NB4 (cell line): ENCODE measurements at regions not wholly inside any gene's neighbourhood (a gene's known extent, or its start where the extent isn't known, plus 50 kb on each side); places are given as distances from the start of the nearest gene placed in this dataset.

ENCODE experiments used
- DNase-seq: peaks from one replicate; pipeline ENCODE4 v3.0.0; 2010; ENCODE audit warnings: low read depth
- H3K4me3 ChIP-seq: one replicate; pipeline ENCODE4 v1.5.1; 2011; ENCODE audit warnings: mild to moderate bottlenecking, low read depth, low read length, moderate library complexity
- MYC ChIP-seq: IDR thresholded peaks from 2 replicates; pipeline ENCODE4 v1.6.1; 2011; ENCODE audit warnings: low read depth, low read length
- POLR2A ChIP-seq: IDR thresholded peaks from 2 replicates; pipeline ENCODE4 v1.6.1; 2011; ENCODE audit warnings: mild to moderate bottlenecking; ENCODE audit not compliant: insufficient read length; ENCODE audit errors: extremely low read depth
- TF ChIP-seq, protein P1 (sequence below): IDR thresholded peaks from 2 replicates; pipeline ENCODE4 v1.6.1; 2011; ENCODE audit warnings: low read depth, low read length
- TF ChIP-seq, protein P2 (sequence below): IDR thresholded peaks from one replicate; pipeline ENCODE4 v1.5.1; 2012; ENCODE audit warnings: low read depth, low read length

DNA sequence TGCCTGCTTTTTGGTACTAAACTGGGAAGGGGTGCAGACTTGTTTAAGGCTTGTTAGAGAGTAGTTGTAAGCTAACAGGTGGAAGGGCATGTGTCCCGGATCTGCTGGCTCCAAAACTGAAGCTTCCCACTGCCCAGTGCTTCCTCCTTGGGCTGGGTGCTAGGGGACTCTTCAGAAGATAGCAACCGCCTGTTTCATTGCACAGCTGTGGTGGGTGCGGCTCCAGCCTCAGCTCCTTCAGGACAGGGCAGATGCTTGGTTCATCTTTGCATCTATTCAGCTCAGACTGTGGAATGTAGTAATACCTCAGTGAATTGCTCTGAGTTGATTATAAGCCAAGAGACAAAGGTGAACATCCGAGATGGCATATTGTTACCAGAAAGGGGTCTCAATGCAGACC is 527.1 kb downstream of the TYW1 start:
- no peak overlapping the region for H3K4me3 ChIP-seq
- TF ChIP-seq POLR2A = no peak
- TF ChIP-seq MYC = no peak
- TF ChIP-seq, protein P1, sequence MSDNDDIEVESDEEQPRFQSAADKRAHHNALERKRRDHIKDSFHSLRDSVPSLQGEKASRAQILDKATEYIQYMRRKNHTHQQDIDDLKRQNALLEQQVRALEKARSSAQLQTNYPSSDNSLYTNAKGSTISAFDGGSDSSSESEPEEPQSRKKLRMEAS = no peak
- TF ChIP-seq, protein P2, sequence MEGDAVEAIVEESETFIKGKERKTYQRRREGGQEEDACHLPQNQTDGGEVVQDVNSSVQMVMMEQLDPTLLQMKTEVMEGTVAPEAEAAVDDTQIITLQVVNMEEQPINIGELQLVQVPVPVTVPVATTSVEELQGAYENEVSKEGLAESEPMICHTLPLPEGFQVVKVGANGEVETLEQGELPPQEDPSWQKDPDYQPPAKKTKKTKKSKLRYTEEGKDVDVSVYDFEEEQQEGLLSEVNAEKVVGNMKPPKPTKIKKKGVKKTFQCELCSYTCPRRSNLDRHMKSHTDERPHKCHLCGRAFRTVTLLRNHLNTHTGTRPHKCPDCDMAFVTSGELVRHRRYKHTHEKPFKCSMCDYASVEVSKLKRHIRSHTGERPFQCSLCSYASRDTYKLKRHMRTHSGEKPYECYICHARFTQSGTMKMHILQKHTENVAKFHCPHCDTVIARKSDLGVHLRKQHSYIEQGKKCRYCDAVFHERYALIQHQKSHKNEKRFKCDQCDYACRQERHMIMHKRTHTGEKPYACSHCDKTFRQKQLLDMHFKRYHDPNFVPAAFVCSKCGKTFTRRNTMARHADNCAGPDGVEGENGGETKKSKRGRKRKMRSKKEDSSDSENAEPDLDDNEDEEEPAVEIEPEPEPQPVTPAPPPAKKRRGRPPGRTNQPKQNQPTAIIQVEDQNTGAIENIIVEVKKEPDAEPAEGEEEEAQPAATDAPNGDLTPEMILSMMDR = no peak
- no peak for DNase-seq

- H3K4me3 ChIP-seq = no peak overlapping the region
- no peak for TF ChIP-seq MYC
- TF ChIP-seq, protein P1 = no peak
- no peak for TF ChIP-seq POLR2A
- TF ChIP-seq, protein P2 = no peak
- no peak for DNase-seq
Measured at GRCh38 chr7:67525588-67525987, 529.0 kb downstream of the TYW1 start.

GRCh38 chr7:67535241-67535989 is 538.8 kb downstream of the TYW1 start:
- DNase-seq = no peak
- TF ChIP-seq, protein P2 = no peak
- TF ChIP-seq, protein P1 = no peak
- TF ChIP-seq MYC (no peak), POLR2A (no peak)
- H3K4me3 ChIP-seq = no peak overlapping the region

DNA sequence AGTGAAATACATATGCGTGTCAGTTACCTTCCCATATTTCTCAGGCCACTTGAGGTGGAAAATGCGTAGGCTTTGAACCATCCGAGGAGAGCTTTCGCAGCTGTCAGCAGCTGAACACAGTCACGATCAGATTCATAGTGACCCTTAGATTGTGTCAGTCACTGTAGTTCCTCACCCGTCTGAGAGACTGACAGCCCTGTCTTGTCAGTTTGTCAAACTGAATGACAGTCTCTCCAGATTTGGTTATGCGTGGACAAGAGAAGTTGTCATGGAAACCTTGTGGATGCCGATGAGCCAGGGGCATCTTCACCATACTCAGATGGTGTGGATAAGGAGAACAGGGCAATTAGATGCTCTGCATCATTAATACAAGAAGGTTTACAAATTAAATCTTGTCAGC is 546.3 kb downstream of the TYW1 start:
- H3K4me3 ChIP-seq = no peak overlapping the region
- TF ChIP-seq, protein P1 = no peak
- TF ChIP-seq, protein P2 = no peak
- no peak for TF ChIP-seq MYC
- TF ChIP-seq POLR2A = no peak
- DNase-seq = no peak

DNA sequence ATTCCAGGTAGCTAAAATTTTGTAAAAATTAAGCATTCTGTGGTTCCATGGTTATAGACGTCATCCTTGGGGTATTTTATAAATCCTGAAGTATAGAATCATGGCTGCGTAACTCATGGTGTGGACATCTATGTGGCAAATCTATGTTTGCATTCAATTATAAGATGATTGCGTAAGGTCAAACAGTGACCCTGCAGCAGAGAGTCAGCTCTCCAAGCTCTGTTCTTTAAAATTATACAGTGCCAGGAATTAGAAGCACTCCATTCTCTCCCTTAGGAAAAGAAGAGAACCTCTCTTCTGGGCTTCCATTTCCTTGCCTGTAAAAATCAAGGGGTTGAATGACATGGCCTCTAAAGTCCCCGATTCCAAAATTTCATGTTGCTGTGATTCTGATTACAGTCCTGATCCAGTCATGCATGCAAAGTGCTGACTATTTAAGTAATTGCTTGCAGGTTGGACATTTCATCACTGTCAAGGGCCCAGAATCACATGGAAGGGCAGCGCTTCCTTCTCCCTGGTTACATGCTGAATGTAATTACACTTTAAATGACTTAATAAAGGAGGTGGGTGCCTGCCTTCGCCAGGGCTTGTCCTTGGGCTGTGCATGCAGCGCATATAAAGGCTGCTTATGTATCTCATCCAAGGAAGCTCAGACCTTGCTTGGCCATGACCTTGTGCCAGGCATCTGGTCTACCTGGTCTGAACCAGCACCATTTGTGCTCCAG is 550.7 kb downstream of the TYW1 start:
- TF ChIP-seq POLR2A (no peak), MYC (no peak)
- TF ChIP-seq, protein P1 = no peak
- TF ChIP-seq, protein P2 = no peak
- no peak overlapping the region for H3K4me3 ChIP-seq
- DNase-seq = no peak
